ENCODE measurements at regions not wholly inside any gene's neighbourhood (a gene's known extent, or its start where the extent isn't known, plus 50 kb on each side); places are given as distances from the start of the nearest gene placed in this dataset.

DNA sequence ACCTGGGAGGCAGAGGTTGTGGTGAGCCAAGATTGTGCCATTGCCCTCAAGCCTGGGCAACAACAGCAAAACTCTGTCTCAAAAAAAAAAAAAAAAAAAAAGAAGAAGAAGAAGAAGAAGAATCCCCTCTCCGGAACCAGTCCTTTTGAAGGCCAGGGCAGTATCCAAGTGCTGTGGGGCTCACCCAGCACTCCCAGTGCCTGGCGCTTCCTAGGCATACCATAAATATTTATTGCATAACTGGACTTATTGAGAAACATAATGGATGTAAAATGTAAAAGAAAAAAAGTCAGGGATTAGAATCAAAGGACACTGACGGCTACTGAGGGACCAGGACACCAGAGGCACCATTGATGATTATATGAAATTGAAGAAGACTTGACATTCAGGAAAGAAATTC, 162.1 kb upstream of the KIT start:
- no peak for TF ChIP-seq EZH2 (IDR thresholded peaks at IDR 0.05; ENCODE audit: borderline replicate concordance, low read depth, low read length, severe bottlenecking)
- TF ChIP-seq, protein P1, sequence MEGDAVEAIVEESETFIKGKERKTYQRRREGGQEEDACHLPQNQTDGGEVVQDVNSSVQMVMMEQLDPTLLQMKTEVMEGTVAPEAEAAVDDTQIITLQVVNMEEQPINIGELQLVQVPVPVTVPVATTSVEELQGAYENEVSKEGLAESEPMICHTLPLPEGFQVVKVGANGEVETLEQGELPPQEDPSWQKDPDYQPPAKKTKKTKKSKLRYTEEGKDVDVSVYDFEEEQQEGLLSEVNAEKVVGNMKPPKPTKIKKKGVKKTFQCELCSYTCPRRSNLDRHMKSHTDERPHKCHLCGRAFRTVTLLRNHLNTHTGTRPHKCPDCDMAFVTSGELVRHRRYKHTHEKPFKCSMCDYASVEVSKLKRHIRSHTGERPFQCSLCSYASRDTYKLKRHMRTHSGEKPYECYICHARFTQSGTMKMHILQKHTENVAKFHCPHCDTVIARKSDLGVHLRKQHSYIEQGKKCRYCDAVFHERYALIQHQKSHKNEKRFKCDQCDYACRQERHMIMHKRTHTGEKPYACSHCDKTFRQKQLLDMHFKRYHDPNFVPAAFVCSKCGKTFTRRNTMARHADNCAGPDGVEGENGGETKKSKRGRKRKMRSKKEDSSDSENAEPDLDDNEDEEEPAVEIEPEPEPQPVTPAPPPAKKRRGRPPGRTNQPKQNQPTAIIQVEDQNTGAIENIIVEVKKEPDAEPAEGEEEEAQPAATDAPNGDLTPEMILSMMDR (IDR thresholded peaks at IDR 0.05; ENCODE audit: borderline replicate concordance, extremely low read depth, low read length, poor library complexity, severe bottlenecking): no peak
